ENCODE measurements at regions not wholly inside any gene's neighbourhood (a gene's known extent, or its start where the extent isn't known, plus 50 kb on each side); places are given as distances from the start of the nearest gene placed in this dataset.

DNA sequence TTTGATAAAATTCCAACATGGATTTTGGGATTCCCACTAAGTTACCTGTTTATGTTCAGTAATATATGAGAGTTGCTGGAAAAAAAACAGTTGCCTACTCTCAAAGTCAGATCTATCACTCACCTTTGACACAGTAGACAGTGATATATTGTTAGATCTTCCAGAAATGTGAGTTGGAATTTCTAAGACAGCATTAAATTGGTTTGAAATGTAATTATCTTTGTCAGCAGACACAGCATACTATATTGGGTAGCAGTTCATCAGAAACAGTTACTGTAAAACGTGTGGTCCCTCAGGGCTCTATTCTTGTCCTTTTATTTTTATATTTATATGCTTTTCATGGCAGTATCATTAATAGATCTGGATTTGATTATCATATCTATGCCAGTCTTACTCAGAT is 433.6 kb upstream of the ARRDC3 start:
- H3K27ac ChIP-seq, result no peak overlapping the region
- TF ChIP-seq, protein P1, sequence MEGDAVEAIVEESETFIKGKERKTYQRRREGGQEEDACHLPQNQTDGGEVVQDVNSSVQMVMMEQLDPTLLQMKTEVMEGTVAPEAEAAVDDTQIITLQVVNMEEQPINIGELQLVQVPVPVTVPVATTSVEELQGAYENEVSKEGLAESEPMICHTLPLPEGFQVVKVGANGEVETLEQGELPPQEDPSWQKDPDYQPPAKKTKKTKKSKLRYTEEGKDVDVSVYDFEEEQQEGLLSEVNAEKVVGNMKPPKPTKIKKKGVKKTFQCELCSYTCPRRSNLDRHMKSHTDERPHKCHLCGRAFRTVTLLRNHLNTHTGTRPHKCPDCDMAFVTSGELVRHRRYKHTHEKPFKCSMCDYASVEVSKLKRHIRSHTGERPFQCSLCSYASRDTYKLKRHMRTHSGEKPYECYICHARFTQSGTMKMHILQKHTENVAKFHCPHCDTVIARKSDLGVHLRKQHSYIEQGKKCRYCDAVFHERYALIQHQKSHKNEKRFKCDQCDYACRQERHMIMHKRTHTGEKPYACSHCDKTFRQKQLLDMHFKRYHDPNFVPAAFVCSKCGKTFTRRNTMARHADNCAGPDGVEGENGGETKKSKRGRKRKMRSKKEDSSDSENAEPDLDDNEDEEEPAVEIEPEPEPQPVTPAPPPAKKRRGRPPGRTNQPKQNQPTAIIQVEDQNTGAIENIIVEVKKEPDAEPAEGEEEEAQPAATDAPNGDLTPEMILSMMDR (conservative IDR thresholded peaks at IDR 0.05), result no peak

DNA sequence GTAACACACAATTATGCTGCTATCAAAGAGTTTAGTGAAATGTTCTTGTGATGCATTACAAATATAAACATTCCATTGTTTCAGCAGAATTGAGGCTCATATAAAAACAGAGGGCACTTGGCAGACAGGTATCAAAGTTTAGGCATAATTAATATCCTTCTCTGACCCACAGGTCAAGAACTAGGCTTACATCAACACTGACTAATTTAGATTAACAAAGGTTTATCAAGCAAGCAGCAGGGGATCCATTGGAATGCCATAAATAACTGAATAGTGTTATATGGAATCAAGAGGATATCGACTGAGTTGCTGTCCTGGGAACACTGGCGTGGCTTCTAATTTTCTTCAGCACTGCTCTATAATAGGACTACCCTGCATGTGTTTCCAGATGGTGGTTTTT is 414.5 kb upstream of the ARRDC3 start:
- TF ChIP-seq, protein P1 (conservative IDR thresholded peaks at IDR 0.05), result no peak
- no peak overlapping the region for H3K27ac ChIP-seq

GRCh38 chr5:91794856-91795548 is 411.9 kb upstream of the ARRDC3 start:
- TF ChIP-seq, protein P1 (conservative IDR thresholded peaks at IDR 0.05), result no peak
- H3K27ac ChIP-seq, result no peak overlapping the region

DNA sequence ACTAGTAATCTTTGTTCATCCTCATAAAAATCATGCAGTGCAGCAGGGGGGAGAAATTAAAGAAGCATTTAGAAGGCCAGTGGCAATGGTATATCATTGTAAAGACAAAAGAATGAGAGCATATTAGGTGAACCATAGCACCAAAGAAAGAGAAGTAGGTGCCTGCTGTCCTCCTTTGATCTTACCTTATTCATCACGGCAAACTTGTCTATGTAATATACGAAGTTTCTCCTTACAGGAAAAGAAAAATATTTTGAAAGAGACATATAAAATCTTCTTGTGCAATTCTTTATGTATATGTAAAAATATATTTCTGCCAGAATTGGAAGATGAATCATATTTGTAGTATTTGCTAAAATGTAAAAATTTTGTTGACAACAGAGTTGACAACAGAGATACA is 411.3 kb upstream of the ARRDC3 start:
- no peak overlapping the region for H3K27ac ChIP-seq
- TF ChIP-seq, protein P1 (conservative IDR thresholded peaks at IDR 0.05), result no peak

GRCh38 chr5:91787718-91788117 is 404.6 kb upstream of the ARRDC3 start:
- TF ChIP-seq, protein P1 (conservative IDR thresholded peaks at IDR 0.05), result no peak
- H3K27ac ChIP-seq, result no peak overlapping the region

DNA sequence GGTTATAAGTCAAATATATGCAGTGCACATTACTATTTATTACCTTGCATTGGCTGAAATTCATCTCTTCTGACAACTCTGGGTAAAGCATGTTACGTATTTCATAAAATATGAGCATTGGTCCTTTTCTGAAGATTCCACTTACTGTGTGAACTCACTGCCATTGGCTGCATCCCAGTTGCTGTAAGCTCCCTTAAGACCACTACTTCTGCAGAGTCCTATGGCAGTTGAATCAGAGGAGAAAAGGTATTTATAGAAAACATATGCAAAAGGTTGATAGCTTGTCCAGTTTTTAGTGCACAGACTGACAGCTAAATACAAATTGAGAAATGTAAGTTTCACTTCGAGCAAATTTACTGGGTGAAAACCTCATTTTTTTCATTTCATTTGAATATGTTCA is 394.6 kb upstream of the ARRDC3 start:
- TF ChIP-seq, protein P1 (conservative IDR thresholded peaks at IDR 0.05), result no peak
- H3K27ac ChIP-seq, result no peak overlapping the region

GRCh38 chr5:91776249-91776648 is 393.1 kb upstream of the ARRDC3 start:
- H3K27ac ChIP-seq, result no peak overlapping the region
- TF ChIP-seq, protein P1 (conservative IDR thresholded peaks at IDR 0.05), result no peak
